ENCODE measurements at regions not wholly inside any gene's neighbourhood (a gene's known extent, or its start where the extent isn't known, plus 50 kb on each side); places are given as distances from the start of the nearest gene placed in this dataset.

GRCh38 chr6:103193413-103193812, 1666.3 kb downstream of the HACE1 start:
- TF ChIP-seq CTCF (IDR thresholded peaks at IDR 0.05) (no peak), EP300 (IDR thresholded peaks at IDR 0.05) (no peak), POLR2AphosphoS5 (IDR thresholded peaks at IDR 0.05) (no peak)
